Activated CD4-positive, alpha-beta T cell treated with anti-CD3 and anti-CD28 coated beads, Interleukin-2, amount 50 U/mL, for 24 hours (primary cell): ENCODE measurements at regions not wholly inside any gene's neighbourhood (a gene's known extent, or its start where the extent isn't known, plus 50 kb on each side); places are given as distances from the start of the nearest gene placed in this dataset.

Experiments used
- DNase-seq, 2 donors: peaks; one replicate each; pipeline ENCODE4 v3.0.0-alpha.2; 2020; ENCODE audit warnings: low read depth in 1 of 2, low spot score in 1 of 2

- DNase-seq: no peak
These were observed 90.4 kb upstream of the ATF7IP start for GRCh38 chr12:14275111-14275510.

GRCh38 chr12:14275886-14276285 is 89.6 kb upstream of the ATF7IP start:
- no peak for DNase-seq

- DNase-seq: no peak
These were observed 87.1 kb upstream of the ATF7IP start for GRCh38 chr12:14278294-14278953.

DNA sequence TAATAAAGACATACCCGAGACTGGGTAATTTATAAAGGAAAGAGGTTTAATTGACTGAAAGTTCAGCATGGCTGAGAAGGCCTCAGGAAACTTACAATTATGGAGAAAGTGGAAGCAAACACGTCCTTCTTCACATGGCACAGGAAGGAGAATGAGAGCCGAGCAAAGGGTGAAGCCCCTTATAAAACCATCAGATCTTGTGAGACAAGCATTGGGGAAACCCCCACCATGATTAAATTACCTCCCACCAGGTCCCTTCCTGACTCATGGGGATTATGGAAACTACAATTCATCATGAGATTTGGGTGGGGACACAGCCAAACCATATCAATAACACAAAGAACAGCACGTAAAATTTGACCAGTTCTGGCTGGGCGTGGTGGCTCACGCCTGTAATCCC is 85.6 kb upstream of the ATF7IP start:
- no peak for DNase-seq

- no peak for DNase-seq
These were observed 84.6 kb upstream of the ATF7IP start for GRCh38 chr12:14280921-14281320.

DNA sequence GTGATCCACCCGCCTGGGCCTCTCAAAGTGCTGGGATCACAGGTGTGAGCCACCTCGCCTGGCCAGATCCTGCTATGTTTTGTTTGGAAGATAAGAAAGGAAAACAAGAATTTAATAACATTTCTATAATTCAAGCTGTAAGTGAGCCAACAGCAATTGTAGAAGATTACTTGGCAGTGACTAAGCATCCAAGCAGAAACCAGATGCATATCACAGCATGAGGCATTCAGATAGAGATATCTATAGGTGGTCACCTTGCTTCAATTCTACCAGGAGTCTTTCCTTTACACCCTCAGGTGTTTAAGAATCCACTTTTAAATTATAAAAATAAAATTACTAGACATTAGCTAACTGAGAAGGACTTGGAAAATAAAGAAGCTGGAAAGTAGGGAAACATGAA is 83.9 kb upstream of the ATF7IP start:
- no peak for DNase-seq

DNA sequence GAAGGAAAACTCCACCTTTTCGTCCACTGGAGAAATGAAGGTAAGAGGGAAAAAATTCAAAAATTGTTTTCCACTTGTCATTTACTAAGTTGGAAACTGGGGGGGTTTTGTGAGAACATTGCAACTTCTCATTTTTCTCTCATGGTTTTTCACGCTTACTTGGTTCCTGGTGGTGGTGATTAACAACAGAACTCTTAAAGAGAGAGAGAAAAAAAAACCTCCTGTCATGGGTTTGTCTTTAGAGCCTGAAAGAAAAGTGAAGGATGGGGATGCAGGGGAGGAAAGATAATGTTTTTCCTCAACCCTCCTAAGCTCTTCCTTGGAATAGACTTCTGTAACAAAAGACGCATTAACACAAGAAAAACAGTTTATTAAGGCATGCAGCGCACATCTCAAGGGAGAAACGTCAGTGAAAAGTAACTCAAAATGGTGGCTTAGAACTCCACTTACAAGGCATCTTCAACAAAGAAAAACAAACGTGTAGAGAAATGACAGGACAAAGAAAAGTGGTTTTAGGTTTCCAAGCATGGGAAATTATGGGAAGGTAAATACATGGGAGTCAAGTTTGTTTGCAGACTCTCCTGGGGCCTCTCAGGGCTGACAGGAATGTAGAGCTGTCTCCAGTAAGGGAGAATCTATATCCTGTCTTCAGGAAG is 81.9 kb upstream of the ATF7IP start:
- no peak for DNase-seq

- no peak for DNase-seq
These were observed 81.2 kb upstream of the ATF7IP start for GRCh38 chr12:14284184-14284722.

DNA sequence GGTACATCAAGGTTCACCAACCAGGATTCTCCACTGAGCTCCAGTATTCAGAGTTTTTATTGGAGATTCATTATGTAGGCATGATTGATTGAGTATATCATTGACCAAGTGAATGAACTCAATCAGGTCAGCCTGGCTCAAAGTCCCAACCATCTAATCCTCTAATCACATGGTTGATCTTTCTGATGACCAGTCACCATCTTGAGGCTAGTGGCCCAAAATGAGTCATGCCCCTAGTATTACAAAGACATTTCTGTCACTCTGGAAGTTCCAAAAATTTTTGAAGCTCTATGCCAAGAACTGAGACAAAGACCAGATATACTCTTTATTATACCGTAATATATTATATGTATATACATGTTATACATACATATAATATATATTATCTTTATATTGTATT is 75.9 kb upstream of the ATF7IP start:
- no peak for DNase-seq

GRCh38 chr12:14290951-14291350 is 74.5 kb upstream of the ATF7IP start:
- no peak for DNase-seq

DNA sequence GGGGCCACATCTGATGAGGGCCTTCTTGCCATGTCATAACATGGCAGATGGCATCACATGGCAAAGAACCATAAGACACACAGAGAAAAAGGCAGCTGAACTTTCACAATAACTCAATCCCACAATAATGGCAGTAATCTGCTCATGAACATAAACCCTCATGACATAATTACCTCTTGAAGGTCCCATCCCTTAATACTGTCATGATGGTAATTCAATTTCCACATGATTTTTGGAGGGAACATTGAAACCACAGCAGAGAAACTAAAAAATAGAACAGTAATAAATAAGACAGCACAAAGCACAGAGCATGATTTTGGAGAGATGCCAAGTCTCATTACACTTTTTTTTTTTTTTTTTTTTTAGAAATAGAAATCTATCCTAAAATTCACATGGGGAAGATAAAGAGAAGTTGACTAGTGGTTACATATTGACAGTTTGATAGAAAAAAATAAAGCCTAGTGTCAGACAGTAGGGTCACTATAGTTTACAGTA is 61.8 kb upstream of the ATF7IP start:
- DNase-seq: no peak

DNA sequence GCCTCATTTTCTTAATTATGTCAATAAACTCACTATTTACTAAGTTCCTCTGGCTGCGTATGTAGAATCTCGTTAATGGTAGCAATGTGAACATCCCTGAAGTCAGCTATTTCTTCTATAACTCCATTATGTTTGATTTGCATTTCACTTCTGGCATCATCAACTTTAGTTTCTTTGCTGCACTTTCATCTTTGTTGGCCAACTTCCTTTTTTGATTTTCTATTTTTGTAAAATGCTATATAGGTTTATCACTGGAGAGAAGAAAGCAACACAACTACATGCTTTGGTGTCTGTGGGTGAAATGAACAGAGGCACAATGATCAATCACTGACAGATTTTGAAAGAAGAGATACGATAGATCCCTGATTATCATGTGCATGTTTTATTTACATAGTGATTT is 58.5 kb upstream of the ATF7IP start:
- no peak for DNase-seq

- DNase-seq: no peak
These were observed 57.0 kb upstream of the ATF7IP start for GRCh38 chr12:14308516-14308915.

GRCh38 chr12:14310866-14311265 is 54.6 kb upstream of the ATF7IP start:
- DNase-seq: no peak

DNA sequence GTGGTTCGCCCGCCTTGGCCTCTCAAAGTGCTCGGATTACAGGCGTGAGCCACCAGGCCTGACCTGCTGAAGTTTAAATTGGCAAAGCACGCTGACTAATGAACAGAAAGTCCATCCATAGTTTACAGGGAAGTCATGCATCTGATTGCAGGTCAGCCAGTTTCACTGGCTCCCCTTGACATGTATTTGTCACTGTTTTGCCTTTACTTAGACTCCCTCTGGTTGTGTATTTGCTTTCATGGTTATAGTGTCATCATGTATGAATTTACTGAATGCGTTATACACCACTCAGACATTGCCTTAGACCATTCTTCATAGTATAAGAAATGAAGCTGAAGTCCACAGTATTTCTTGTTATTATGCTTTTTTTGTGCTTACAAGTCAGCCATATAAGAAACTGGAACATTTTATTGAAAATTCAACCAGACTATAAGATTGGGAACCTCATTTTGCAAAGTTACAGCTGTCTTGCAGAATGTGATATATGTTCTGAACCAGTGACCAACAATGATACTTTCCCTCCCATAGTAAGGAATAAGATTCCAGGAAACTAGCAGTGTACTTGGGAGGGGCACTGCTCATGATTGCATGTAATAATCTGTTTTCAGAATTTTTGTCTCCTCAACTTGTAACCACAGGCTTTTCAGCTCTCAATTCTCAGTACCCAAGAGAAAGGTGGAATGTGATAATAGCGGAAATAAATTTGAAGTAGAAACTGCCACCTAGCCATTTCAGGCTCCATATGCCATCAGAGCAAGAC is 51.9 kb upstream of the ATF7IP start:
- DNase-seq: no peak

- DNase-seq: no peak
These were observed 50.7 kb upstream of the ATF7IP start for GRCh38 chr12:14314801-14315200.

- DNase-seq: no peak
These were observed 50.0 kb upstream of the ATF7IP start for GRCh38 chr12:14315501-14315900.
